Right lobe of liver (tissue), 6 donors: ENCODE measurements at regions not wholly inside any gene's neighbourhood (a gene's known extent, or its start where the extent isn't known, plus 50 kb on each side); places are given as distances from the start of the nearest gene placed in this dataset.

Source experiments
- ATAC-seq, 4 donors: fragments of 200-7000 bp; cut with Tn5 transposase; one replicate each; pipeline ENCODE4 v1.9.1; 2020; ENCODE audit warnings: mild to moderate bottlenecking in 4 of 4, moderate library complexity in 4 of 4
- DNase-seq, 3 donors: peaks; one replicate each; pipeline ENCODE4 v3.0.0-alpha.2; 2020
- H3K27ac ChIP-seq, 3 donors: fragments of 200-600 bp; one replicate each; pipeline ENCODE4 v1.8.0; 2022
- H3K27me3 ChIP-seq, 2 donors: fragments of 200-600 bp; one replicate each; pipeline ENCODE4 v1.8.0; 2022
- H3K36me3 ChIP-seq, 4 donors: fragments of 200-600 bp; sonication (generic) in 1 of 4; one replicate each; pipeline versions ENCODE4 v1.5.1 to v1.8.0; 2017 to 2022; ENCODE audit warnings: control low read depth in 1 of 4
- H3K4me1 ChIP-seq, 4 donors: fragments of 200-600 bp; sonication (generic) in 1 of 4; one replicate each; pipeline versions ENCODE4 v1.5.1 to v1.8.0; 2017 to 2022; ENCODE audit warnings: control low read depth in 1 of 4
- H3K4me3 ChIP-seq, 3 donors: fragments of 200-600 bp; one replicate each; pipeline ENCODE4 v1.8.0; 2022
- H3K9me3 ChIP-seq, 4 donors: fragments of 200-600 bp; sonication (generic) in 1 of 4; one replicate each; pipeline versions ENCODE4 v1.5.1 to v1.8.0; 2017 to 2022; ENCODE audit warnings: control low read depth in 1 of 4
- CTCF ChIP-seq, 4 donors: fragments of 200-600 bp in 3 of 4; fragments of 450-650 bp in 1 of 4; IDR thresholded peaks; one replicate each; pipeline versions ENCODE4 v1.5.1 to v1.8.0; 2016 to 2022; ENCODE audit warnings: antibody characterized with exemption in 4 of 4, mild to moderate bottlenecking in 2 of 4
- POLR2A ChIP-seq: fragments of 450-650 bp; IDR thresholded peaks from one replicate; pipeline ENCODE4 v1.6.1; 2017; ENCODE audit warnings: antibody characterized with exemption, mild to moderate bottlenecking
- WGBS: methylation state at CpG from one replicate; pipeline ENCODE4 v1.1.6; 2018; ENCODE audit warnings: low coverage, low lambda C conversion rate; ENCODE audit not compliant: insufficient coverage; ENCODE audit errors: missing lambda C conversion rate; 5-methylcytosine and 5-hydroxymethylcytosine counted together
- intact Hi-C, 2 donors: fragments of 100-400 bp; cut with DNase I; formaldehyde crosslinking; loops; one replicate each; pipeline versions ENCODE4 v1.11.2 to v1.14.1; 2022
- donor health status: DM: no; HTN: yes; CAD: no.
- donor health status: DM: no; HTN: no; CAD: no.
- donor health status: DM: no; HTN: no; CAD: no.
- donor health status: DM: no; HTN: yes; CAD: no.
- donor health status: DM: no; HTN: yes; CAD: no.

GRCh38 chr2:138147796-138148195 is 183.5 kb downstream of the HNMT start:
- Histone ChIP-seq H3K4me1 (no peaks in the 10 kb centered on the region), H3K4me3 (no peak overlapping the region), H3K27me3 (no peaks in the 10 kb centered on the region), H3K27ac (no peak overlapping the region), H3K36me3 (no peaks in the 10 kb centered on the region), H3K9me3 (no peaks in the 10 kb centered on the region)
- DNase-seq = no peak
- intact Hi-C loops = no loop called here
- TF ChIP-seq CTCF (IDR thresholded peaks at IDR 0.05) (no peak), POLR2A (no peak)
- ATAC-seq = no peak
- WGBS = 100% methylated on average over 1 of the region's 2 CpGs

- TF ChIP-seq POLR2A (no peak), CTCF (IDR thresholded peaks at IDR 0.05) (no peak)
Measured at GRCh38 chr2:138155304-138155703, 191.0 kb downstream of the HNMT start.

GRCh38 chr2:138157372-138157771 is 193.1 kb downstream of the HNMT start:
- no peak for ATAC-seq
- intact Hi-C loops = no loop called here
- no peak overlapping the region for H3K27ac ChIP-seq

More at GRCh38 chr2:138155304-138155703, 191.0 kb downstream of the HNMT start:
- no peak overlapping the region for H3K27ac ChIP-seq
- H3K4me1 ChIP-seq = no peaks in the 10 kb centered on the region
- H3K9me3 ChIP-seq = no peaks in the 10 kb centered on the region
- no peak overlapping the region for H3K4me3 ChIP-seq
- DNase-seq (no peak), ATAC-seq (no peak)
- 100% methylated on average over 1 of the region's 1 CpG for WGBS
- no peaks in the 10 kb centered on the region for H3K27me3 ChIP-seq
- H3K36me3 ChIP-seq = no peaks in the 10 kb centered on the region
- intact Hi-C loops = no loop called here

GRCh38 chr2:138170485-138170884 is 206.2 kb downstream of the HNMT start:
- Histone ChIP-seq H3K4me1 (no peaks in the 10 kb centered on the region), H3K27me3 (no peaks in the 10 kb centered on the region), H3K27ac (no peak overlapping the region), H3K9me3 (no peaks in the 10 kb centered on the region), H3K36me3 (no peaks in the 10 kb centered on the region), H3K4me3 (no peak overlapping the region)
- intact Hi-C loops = no loop called here
- DNase-seq = no peak
- TF ChIP-seq CTCF (IDR thresholded peaks at IDR 0.05) (no peak), POLR2A (no peak)
- ATAC-seq = no peak
- 68% methylated on average over 5 of the region's 5 CpGs for WGBS

More at GRCh38 chr2:138157372-138157771, 193.1 kb downstream of the HNMT start:
- H3K4me3 ChIP-seq = no peak overlapping the region
- no peak for TF ChIP-seq CTCF (IDR thresholded peaks at IDR 0.05)
- no peak for TF ChIP-seq POLR2A
- WGBS = 79% methylated on average over 3 of the region's 4 CpGs
- no peaks in the 10 kb centered on the region for H3K9me3 ChIP-seq
- H3K4me1 ChIP-seq = no peaks in the 10 kb centered on the region
- no peaks in the 10 kb centered on the region for H3K36me3 ChIP-seq
- H3K27me3 ChIP-seq = no peaks in the 10 kb centered on the region
- DNase-seq = no peak

GRCh38 chr2:138171244-138171643 is 207.0 kb downstream of the HNMT start:
- Histone ChIP-seq H3K9me3 (no peaks in the 10 kb centered on the region), H3K27me3 (no peaks in the 10 kb centered on the region), H3K36me3 (no peaks in the 10 kb centered on the region), H3K4me1 (no peaks in the 10 kb centered on the region), H3K4me3 (no peak overlapping the region), H3K27ac (no peak overlapping the region)
- intact Hi-C loops = no loop called here
- TF ChIP-seq CTCF (IDR thresholded peaks at IDR 0.05) (no peak), POLR2A (no peak)
- 67% methylated on average over 3 of the region's 3 CpGs for WGBS
- DNase-seq = no peak
- no peak for ATAC-seq
